CD4-positive, alpha-beta T cell (primary cell): ENCODE measurements at regions not wholly inside any gene's neighbourhood (a gene's known extent, or its start where the extent isn't known, plus 50 kb on each side); places are given as distances from the start of the nearest gene placed in this dataset.

ENCODE experiments used
- ATAC-seq: fragments of 200-7000 bp; cut with Tn5 transposase; one replicate; pipeline ENCODE4 v1.10.0; 2022; ENCODE audit warnings: mild to moderate bottlenecking; ENCODE audit not compliant: poor library complexity
- CTCF ChIA-PET: fragments of 350-600 bp; sonication (Branson Sonifier 250); formaldehyde crosslinking; loops from one replicate; lab custom pipeline; 2021; ENCODE audit warnings: antibody characterized with exemption, inconsistent platforms; lab: Charles Lee
- POLR2A ChIA-PET: fragments of 350-600 bp; sonication (Branson Sonifier 250); formaldehyde crosslinking; loops from one replicate; lab custom pipeline; 2021; ENCODE audit warnings: antibody characterized with exemption, inconsistent platforms; lab: Charles Lee
- DNase-seq, 14 experiments: peaks; one replicate each; pipeline ENCODE4 v3.0.0-alpha.2; 2013 to 2020; ENCODE audit warnings: mixed read lengths in 2 of 14
- H3K27ac ChIP-seq, 2 donors: one replicate each; pipeline versions ENCODE4 v1.5.1 to v1.7.0; 2013; ENCODE audit warnings: low read length in 2 of 2, low read depth in 1 of 2, mild to moderate bottlenecking in 1 of 2
- H3K27me3 ChIP-seq, 2 experiments: 1 replicate in 1 of 2; 2 replicates in 1 of 2; pipeline versions ENCODE4 v1.6.1 to v1.7.0; 2013; ENCODE audit warnings: low read length in 2 of 2, control low read depth in 1 of 2, mild to moderate bottlenecking in 1 of 2, moderate library complexity in 1 of 2; ENCODE audit not compliant: insufficient read depth in 2 of 2, control insufficient read depth in 1 of 2
- H3K36me3 ChIP-seq: one replicate; pipeline ENCODE4 v1.6.1; 2013; ENCODE audit warnings: low read length, control low read depth; ENCODE audit not compliant: insufficient read depth
- H3K4me1 ChIP-seq: one replicate; pipeline ENCODE4 v1.6.1; 2013; ENCODE audit warnings: low read length, control low read depth; ENCODE audit not compliant: insufficient read depth
- H3K4me3 ChIP-seq: one replicate; pipeline ENCODE4 v1.5.1; 2013; ENCODE audit warnings: mild to moderate bottlenecking, low read length, moderate library complexity
- H3K9me3 ChIP-seq, 2 experiments: 1 replicate in 1 of 2; 2 replicates in 1 of 2; pipeline versions ENCODE4 v1.6.1 to v1.7.0; 2013; ENCODE audit warnings: low read length in 2 of 2, mild to moderate bottlenecking in 2 of 2, control low read depth in 1 of 2, moderate library complexity in 1 of 2; ENCODE audit not compliant: control insufficient read depth in 1 of 2, insufficient read depth in 1 of 2
- H3K27ac Mint-ChIP-seq: one replicate; pipeline ENCODE4 v1.8.0; 2020; ENCODE audit warnings: mixed read lengths
- H3K27me3 Mint-ChIP-seq: one replicate; pipeline ENCODE4 v1.8.0; 2021; ENCODE audit warnings: mixed read lengths
- H3K36me3 Mint-ChIP-seq: one replicate; pipeline ENCODE4 v1.8.0; 2021; ENCODE audit warnings: low read depth, mixed read lengths
- H3K4me1 Mint-ChIP-seq: one replicate; pipeline ENCODE4 v1.8.0; 2021; ENCODE audit warnings: low read depth, mixed read lengths
- H3K4me3 Mint-ChIP-seq: one replicate; pipeline ENCODE4 v1.8.0; 2020; ENCODE audit warnings: mild to moderate bottlenecking, mixed read lengths
- H3K9me3 Mint-ChIP-seq: one replicate; pipeline ENCODE4 v1.8.0; 2020; ENCODE audit warnings: mixed read lengths
- intact Hi-C, 2 experiments: fragments of 100-400 bp; cut with DNase I in 1 of 2; cut with micrococcal nuclease in 1 of 2; formaldehyde crosslinking; loops; one replicate each; pipeline versions ENCODE4 v1.15.1 to v1.9.0; 2023 to 2025; cut with DNase I, micrococcal nuclease
- TF ChIP-seq, protein P1 (sequence below): fragments of 200-600 bp; IDR thresholded peaks from one replicate; pipeline ENCODE4 v1.8.0; 2022; ENCODE audit warnings: antibody characterized with exemption, mild to moderate bottlenecking

DNA sequence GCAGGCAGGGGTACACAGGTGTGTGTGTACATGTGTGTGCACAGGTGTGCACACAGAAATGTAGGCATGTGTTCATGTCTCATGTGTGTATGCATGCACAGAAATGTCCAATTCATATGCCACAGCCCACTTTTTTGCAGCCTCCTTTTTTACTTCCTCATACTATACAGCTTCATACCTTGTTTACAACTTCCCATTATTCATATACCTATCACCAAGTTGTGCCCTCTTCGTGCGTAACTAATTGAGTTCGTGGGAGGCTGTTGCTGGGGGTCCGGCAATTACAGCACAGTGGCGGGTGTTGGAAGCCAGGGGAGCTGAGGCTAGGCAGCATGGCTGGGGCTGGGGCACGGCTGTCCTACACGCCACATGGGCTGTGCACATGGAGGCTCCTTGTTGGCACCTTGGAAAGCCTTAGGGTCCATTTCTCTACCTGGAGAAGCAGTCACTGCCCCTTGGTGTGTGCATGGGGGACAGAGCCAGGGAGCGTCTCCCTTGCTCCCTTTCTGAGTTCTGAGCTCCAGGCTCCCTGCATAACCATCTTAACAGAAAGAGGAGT, 266.7 kb downstream of the ENGASE start:
- H3K4me1 ChIP-seq, result no peaks in the 10 kb centered on the region
- no peak overlapping the region for H3K27ac ChIP-seq
- H3K36me3 ChIP-seq, result no peaks in the 10 kb centered on the region
- TF ChIP-seq, protein P1, sequence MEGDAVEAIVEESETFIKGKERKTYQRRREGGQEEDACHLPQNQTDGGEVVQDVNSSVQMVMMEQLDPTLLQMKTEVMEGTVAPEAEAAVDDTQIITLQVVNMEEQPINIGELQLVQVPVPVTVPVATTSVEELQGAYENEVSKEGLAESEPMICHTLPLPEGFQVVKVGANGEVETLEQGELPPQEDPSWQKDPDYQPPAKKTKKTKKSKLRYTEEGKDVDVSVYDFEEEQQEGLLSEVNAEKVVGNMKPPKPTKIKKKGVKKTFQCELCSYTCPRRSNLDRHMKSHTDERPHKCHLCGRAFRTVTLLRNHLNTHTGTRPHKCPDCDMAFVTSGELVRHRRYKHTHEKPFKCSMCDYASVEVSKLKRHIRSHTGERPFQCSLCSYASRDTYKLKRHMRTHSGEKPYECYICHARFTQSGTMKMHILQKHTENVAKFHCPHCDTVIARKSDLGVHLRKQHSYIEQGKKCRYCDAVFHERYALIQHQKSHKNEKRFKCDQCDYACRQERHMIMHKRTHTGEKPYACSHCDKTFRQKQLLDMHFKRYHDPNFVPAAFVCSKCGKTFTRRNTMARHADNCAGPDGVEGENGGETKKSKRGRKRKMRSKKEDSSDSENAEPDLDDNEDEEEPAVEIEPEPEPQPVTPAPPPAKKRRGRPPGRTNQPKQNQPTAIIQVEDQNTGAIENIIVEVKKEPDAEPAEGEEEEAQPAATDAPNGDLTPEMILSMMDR, result no peak
- POLR2A ChIA-PET, result no interaction called here
- DNase-seq (no peak), ATAC-seq (no peak)
- no peak overlapping the region for H3K4me3 Mint-ChIP-seq
- no peak overlapping the region for H3K4me3 ChIP-seq
- no peaks in the 10 kb centered on the region for H3K4me1 Mint-ChIP-seq
- peaks cover 46% of the 10 kb centered on the region for H3K27me3 Mint-ChIP-seq
- no peaks in the 10 kb centered on the region for H3K36me3 Mint-ChIP-seq
- intact Hi-C loops, result no loop called here
- H3K9me3 Mint-ChIP-seq, result peaks cover 2% of the 10 kb centered on the region
- H3K27me3 ChIP-seq, result peaks cover 0 to 14% of the 10 kb centered on the region in 2 experiments
- peaks cover 0 to 5% of the 10 kb centered on the region in 2 experiments for H3K9me3 ChIP-seq
- H3K27ac Mint-ChIP-seq, result no peak overlapping the region
- CTCF ChIA-PET, result no interaction called here

DNA sequence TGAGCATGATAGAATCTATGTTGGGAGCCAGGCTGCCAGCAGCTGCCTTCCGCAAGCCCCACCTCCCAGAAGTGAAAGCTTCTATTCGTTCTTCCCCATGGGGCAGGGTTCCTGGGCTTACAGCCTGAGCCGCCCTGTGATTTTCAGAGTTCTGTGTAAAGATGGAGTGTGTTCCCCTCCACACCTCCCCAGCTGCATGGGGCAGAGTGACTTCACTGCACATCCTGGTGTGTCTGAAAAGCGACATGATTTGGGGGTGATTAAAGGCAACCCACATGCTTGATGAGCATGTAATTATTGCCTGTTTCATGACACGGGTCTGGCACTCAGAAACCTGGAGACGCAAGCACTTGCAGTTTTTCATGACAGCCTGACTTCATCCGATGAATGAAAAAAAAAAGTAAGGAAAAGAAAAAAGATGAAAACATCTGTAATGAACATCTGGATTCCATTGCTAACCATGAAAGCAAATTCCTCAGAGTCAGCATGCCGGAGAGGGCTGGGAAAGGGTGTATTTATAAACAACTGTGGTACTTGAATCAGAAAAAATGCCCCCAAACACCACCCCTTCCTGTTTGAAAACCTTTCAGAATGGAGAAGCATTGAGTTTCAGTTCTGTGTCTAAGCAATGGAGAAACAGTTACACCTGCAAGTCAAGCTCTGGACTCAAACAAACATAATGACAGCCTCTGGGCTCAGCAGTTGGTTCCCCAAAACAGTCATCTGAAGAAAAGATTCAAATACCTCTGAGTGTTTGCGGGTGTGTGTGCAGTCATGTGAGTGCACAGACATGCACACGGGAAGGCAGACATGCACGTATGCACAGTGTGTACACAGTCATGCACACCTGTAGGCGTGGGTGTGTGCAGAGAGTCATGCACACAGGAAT, 266.0 kb downstream of the ENGASE start:
- ChIA-PET POLR2A (no interaction called here), CTCF (no interaction called here)
- no peaks in the 10 kb centered on the region for H3K4me1 ChIP-seq
- Mint-ChIP-seq H3K36me3 (no peaks in the 10 kb centered on the region), H3K27me3 (peaks cover 47% of the 10 kb centered on the region), H3K27ac (no peak overlapping the region), H3K9me3 (no peaks in the 10 kb centered on the region), H3K4me1 (no peaks in the 10 kb centered on the region), H3K4me3 (no peak overlapping the region)
- H3K36me3 ChIP-seq, result no peaks in the 10 kb centered on the region
- H3K27me3 ChIP-seq, result peaks cover 0 to 14% of the 10 kb centered on the region in 2 experiments
- no peak overlapping the region for H3K4me3 ChIP-seq
- no peak overlapping the region for H3K27ac ChIP-seq
- TF ChIP-seq, protein P1, result no peak
- intact Hi-C loops, result no loop called here
- H3K9me3 ChIP-seq, result peaks cover 0 to 5% of the 10 kb centered on the region in 2 experiments
- DNase-seq (peak in 2 of 14 experiments; percentile 1 to 9), ATAC-seq (no peak)

DNA sequence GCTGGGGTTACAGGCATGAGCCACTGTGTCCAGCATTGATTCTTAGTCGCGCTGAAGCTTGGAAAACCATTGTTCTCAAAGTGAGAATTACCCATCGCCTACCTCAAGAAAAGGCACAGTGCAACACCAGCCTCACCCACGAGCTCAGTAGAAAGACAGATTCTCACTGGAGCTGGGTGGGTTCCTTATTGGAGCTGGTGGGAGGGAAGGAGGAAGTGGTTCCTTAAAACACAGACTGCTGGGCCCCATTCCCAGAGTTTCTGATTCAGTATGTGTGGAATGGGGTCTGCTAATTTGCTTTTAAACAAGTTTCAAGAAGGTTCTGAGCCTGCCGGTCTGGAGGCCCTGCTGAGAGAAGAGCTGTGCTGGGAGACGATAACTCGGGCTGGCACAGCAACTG, 264.7 kb downstream of the ENGASE start:
- intact Hi-C loops, result no loop called here
- no peaks in the 10 kb centered on the region for H3K9me3 ChIP-seq
- H3K36me3 Mint-ChIP-seq, result no peaks in the 10 kb centered on the region
- no peaks in the 10 kb centered on the region for H3K4me1 ChIP-seq
- peaks cover 0 to 14% of the 10 kb centered on the region in 2 experiments for H3K27me3 ChIP-seq
- CTCF ChIA-PET, result no interaction called here
- H3K36me3 ChIP-seq, result no peaks in the 10 kb centered on the region
- DNase-seq (no peak), ATAC-seq (no peak)
- no peaks in the 10 kb centered on the region for H3K4me1 Mint-ChIP-seq
- H3K4me3 ChIP-seq, result no peak overlapping the region
- H3K9me3 Mint-ChIP-seq, result no peaks in the 10 kb centered on the region
- H3K27ac Mint-ChIP-seq, result no peak overlapping the region
- no peak overlapping the region for H3K27ac ChIP-seq
- POLR2A ChIA-PET, result no interaction called here
- H3K27me3 Mint-ChIP-seq, result peaks cover 41% of the 10 kb centered on the region
- TF ChIP-seq, protein P1, result no peak
- no peak overlapping the region for H3K4me3 Mint-ChIP-seq
